IMR-90 (cell line): ENCODE measurements at regions not wholly inside any gene's neighbourhood (a gene's known extent, or its start where the extent isn't known, plus 50 kb on each side); places are given as distances from the start of the nearest gene placed in this dataset.

Experiments used
- ATAC-seq: fragments of 200-7000 bp; cut with Tn5 transposase; 2 replicates; pipeline ENCODE4 v1.9.1; 2020; ENCODE audit warnings: low read depth, mild to moderate bottlenecking, moderate library complexity
- BruUV-seq: library from RNA; stranded (reverse); fragments of 400-500 nt; replicated peaks from 2 replicates; lab custom pipeline; 2021; lab: Mats Ljungman, UMichigan
- CTCF ChIA-PET: fragments of 300-600 bp; formaldehyde crosslinking; extraction: SDS; loops from one replicate; lab custom pipeline; 2021; ENCODE audit warnings: antibody characterized with exemption; lab: Yijun Ruan, JAX
- POLR2A ChIA-PET: fragments of 300-600 bp; sonication (Branson Sonifier 250); formaldehyde crosslinking; loops from one replicate; lab custom pipeline; 2022; ENCODE audit warnings: antibody characterized with exemption; ENCODE audit not compliant: unreplicated experiment; lab: Charles Lee
- DNase-seq: peaks from one replicate; pipeline ENCODE4 v3.0.0; 2013
- H2AFZ ChIP-seq: replicated peaks from 2 replicates; pipeline ENCODE3; 2013; ENCODE audit warnings: low read length, mild to moderate bottlenecking; ENCODE audit not compliant: poor library complexity
- H2AK5ac ChIP-seq: 2 replicates; pipeline ENCODE4 v1.6.1; 2013; ENCODE audit warnings: low read depth, low read length, inconsistent platforms
- H2AK9ac ChIP-seq: replicated peaks from 2 replicates; pipeline ENCODE3; 2013; ENCODE audit warnings: mild to moderate bottlenecking, low read depth, low read length, moderate library complexity; ENCODE audit not compliant: poor library complexity
- H2BK120ac ChIP-seq: 2 replicates; pipeline ENCODE4 v1.6.1; 2013; ENCODE audit warnings: low read depth, low read length, inconsistent platforms
- H2BK15ac ChIP-seq: 3 replicates; pipeline ENCODE4 v1.6.1; 2013; ENCODE audit warnings: low read depth, low read length, inconsistent platforms
- H2BK20ac ChIP-seq: 2 replicates; pipeline ENCODE4 v1.6.1; 2013; ENCODE audit warnings: low read depth, mild to moderate bottlenecking, inconsistent platforms, low read length, moderate library complexity
- H2BK5ac ChIP-seq: 2 replicates; pipeline ENCODE4 v1.6.1; 2013; ENCODE audit warnings: mild to moderate bottlenecking, low read depth, low read length, inconsistent platforms; ENCODE audit not compliant: poor library complexity, severe bottlenecking
- H3K14ac ChIP-seq: replicated peaks from 2 replicates; pipeline ENCODE4 v1.6.1; 2013; ENCODE audit warnings: low read depth, low read length, inconsistent platforms
- H3K18ac ChIP-seq: 2 replicates; pipeline ENCODE4 v1.6.1; 2013; ENCODE audit warnings: low read depth, low read length, control low read depth
- H3K23ac ChIP-seq: 2 replicates; pipeline ENCODE4 v1.6.1; 2013; ENCODE audit warnings: low read depth, low read length, inconsistent platforms
- H3K27ac ChIP-seq: 2 replicates; pipeline ENCODE4 v1.5.1; 2013; ENCODE audit warnings: mild to moderate bottlenecking, control low read depth, low read length; ENCODE audit not compliant: insufficient read depth
- H3K27me3 ChIP-seq: 2 replicates; pipeline ENCODE4 v1.6.1; 2013; ENCODE audit warnings: low read length; ENCODE audit not compliant: control insufficient read depth, insufficient read depth
- H3K36me3 ChIP-seq: 2 replicates; pipeline ENCODE4 v1.6.1; 2013; ENCODE audit warnings: low read length, mixed read lengths; ENCODE audit not compliant: control insufficient read depth, insufficient read depth
- H3K4ac ChIP-seq: 2 replicates; pipeline ENCODE4 v1.6.1; 2013; ENCODE audit warnings: low read depth, low read length, inconsistent platforms
- H3K4me1 ChIP-seq: 2 replicates; pipeline ENCODE4 v1.6.1; 2013; ENCODE audit warnings: low read length, mixed read lengths; ENCODE audit not compliant: control insufficient read depth, insufficient read depth
- H3K4me2 ChIP-seq: 2 replicates; pipeline ENCODE4 v1.6.1; 2013; ENCODE audit warnings: low read depth, mild to moderate bottlenecking, control low read depth, low read length, moderate library complexity
- H3K4me3 ChIP-seq: 2 replicates; pipeline ENCODE4 v1.5.1; 2013; ENCODE audit warnings: low read depth, mild to moderate bottlenecking, control low read depth, low read length, moderate library complexity; ENCODE audit not compliant: insufficient read depth
- H3K56ac ChIP-seq: 2 replicates; pipeline ENCODE4 v1.6.1; 2013; ENCODE audit warnings: low read length, inconsistent platforms; ENCODE audit not compliant: insufficient read depth; ENCODE audit errors: extremely low read depth
- H3K79me1 ChIP-seq, 2 experiments: 2 replicates each; pipeline ENCODE4 v1.6.1; 2013; ENCODE audit warnings: low read length in 2 of 2, inconsistent platforms in 1 of 2, low read depth in 1 of 2
- H3K9ac ChIP-seq: 2 replicates; pipeline ENCODE4 v1.6.1; 2013; ENCODE audit warnings: low read depth, low read length, control low read depth
- H3K9me1 ChIP-seq: 2 replicates; pipeline ENCODE4 v1.6.1; 2013; ENCODE audit warnings: low read length, inconsistent platforms; ENCODE audit not compliant: insufficient read depth
- H3K9me3 ChIP-seq: 2 replicates; pipeline ENCODE4 v1.6.1; 2013; ENCODE audit warnings: low read length; ENCODE audit not compliant: control insufficient read depth, insufficient read depth
- H4K20me1 ChIP-seq: 2 replicates; pipeline ENCODE4 v1.6.1; 2013; ENCODE audit warnings: low read length, inconsistent platforms; ENCODE audit not compliant: insufficient read depth
- H4K5ac ChIP-seq: 2 replicates; pipeline ENCODE4 v1.6.1; 2013; ENCODE audit warnings: mild to moderate bottlenecking, low read depth, low read length, control low read depth
- H4K8ac ChIP-seq, 2 experiments: 2 replicates each; pipeline ENCODE4 v1.6.1; 2013; ENCODE audit warnings: low read depth in 2 of 2, low read length in 2 of 2, control low read depth in 1 of 2, inconsistent platforms in 1 of 2
- H4K91ac ChIP-seq: 2 replicates; pipeline ENCODE4 v1.6.1; 2013; ENCODE audit warnings: low read depth, low read length, inconsistent platforms; ENCODE audit not compliant: insufficient read depth
- BHLHE40 ChIP-seq: fragments of 150-350 bp; IDR thresholded peaks from 2 replicates; pipeline ENCODE4 v1.6.1; 2016; ENCODE audit warnings: mild to moderate bottlenecking, low read depth, low read length
- MAFK ChIP-seq: IDR thresholded peaks from 2 replicates; pipeline ENCODE4 v1.6.1; 2012; ENCODE audit warnings: low read depth, low read length, improper control_type of control experiment
- MAZ ChIP-seq: IDR thresholded peaks from 2 replicates; pipeline ENCODE4 v1.6.1; 2012; ENCODE audit warnings: low read depth, mild to moderate bottlenecking, low read length, improper control_type of control experiment, moderate library complexity, borderline replicate concordance
- POLR2A ChIP-seq: IDR thresholded peaks from 2 replicates; pipeline ENCODE4 v1.6.1; 2012; ENCODE audit warnings: mild to moderate bottlenecking, low read depth, low read length
- RAD21 ChIP-seq: IDR thresholded peaks from 2 replicates; pipeline ENCODE4 v1.6.1; 2012; ENCODE audit warnings: low read length, improper control_type of control experiment
- RFX5 ChIP-seq: IDR thresholded peaks from 2 replicates; pipeline ENCODE4 v1.8.0; 2012; ENCODE audit warnings: low read depth, mild to moderate bottlenecking, low read length, moderate library complexity
- WGBS, 2 experiments: methylation state at CpG; one replicate each; pipeline versions ENCODE4 v1.1.5 to v1.1.7; 2013; ENCODE audit warnings: missing lambda C conversion rate in 2 of 2; ENCODE audit not compliant: insufficient read length in 1 of 2; ENCODE audit errors: extremely low coverage in 2 of 2; 5-methylcytosine and 5-hydroxymethylcytosine counted together
- dilution Hi-C: fragments of 300-500 bp; cut with HindIII; formaldehyde crosslinking; loops from one replicate; pipeline ENCODE4 v1.14.3; 2018; ENCODE audit warnings: low sequenced_read_pairs; ENCODE audit not compliant: unreplicated experiment
- in situ Hi-C: fragments of 300-500 bp; cut with MboI; formaldehyde crosslinking; loops from 3 replicates; pipeline ENCODE4 v1.14.3; 2019; ENCODE audit warnings: low sequenced_read_pairs, inconsistent platforms, mixed read lengths
- intact Hi-C: fragments of 100-400 bp; cut with micrococcal nuclease; formaldehyde crosslinking; loops from 2 replicates; pipeline ENCODE4 v1.10.0; 2022
- TF ChIP-seq, protein P1 (sequence below): fragments of 150-350 bp; IDR thresholded peaks from 2 replicates; pipeline ENCODE4 v1.6.1; 2016; ENCODE audit warnings: low read depth, mild to moderate bottlenecking, low read length, moderate library complexity, borderline replicate concordance

DNA sequence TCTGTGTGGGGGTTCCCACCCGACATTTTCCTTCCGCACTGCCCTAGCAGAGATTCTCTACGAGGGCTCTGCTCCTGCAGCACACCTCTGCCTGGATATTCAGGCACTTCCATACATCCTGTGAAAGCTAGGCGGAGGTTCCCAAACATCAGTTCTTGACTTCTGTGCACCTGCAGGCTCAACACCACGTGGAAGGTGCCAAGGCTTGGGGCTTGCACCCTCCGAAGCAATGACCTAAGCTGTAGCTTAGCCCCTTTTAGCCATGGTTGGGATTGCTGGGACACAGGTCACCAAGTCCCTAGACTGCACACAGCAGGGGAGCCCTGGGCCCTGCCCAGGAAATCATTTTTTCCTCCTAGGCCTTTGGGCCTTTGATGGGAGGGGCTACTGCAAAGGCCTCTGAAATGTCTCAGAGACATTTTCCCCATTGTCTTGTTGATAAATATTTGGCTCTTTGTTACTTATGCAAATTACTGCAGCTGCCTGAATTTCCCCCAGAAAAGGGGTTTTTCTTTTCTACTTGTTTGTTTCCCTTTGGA is 1004.8 kb downstream of the OLFM4 start:
- H2BK5ac ChIP-seq = no peak overlapping the region
- 53% methylated on average over 2 of the region's 6 CpGs; no CpG with 5 or more reads in 1 of the 2 experiments for WGBS, 2 experiments
- H2BK120ac ChIP-seq = no peak overlapping the region
- H3K56ac ChIP-seq = no peak overlapping the region
- H4K8ac ChIP-seq = no peak overlapping the region
- H3K27me3 ChIP-seq = no peaks in the 10 kb centered on the region
- H3K36me3 ChIP-seq = no peaks in the 10 kb centered on the region
- H2BK15ac ChIP-seq = no peak overlapping the region
- no peak overlapping the region for H2AFZ ChIP-seq
- in situ Hi-C loops = no loop called here
- no peak overlapping the region for H3K4me2 ChIP-seq
- no peak overlapping the region for H3K18ac ChIP-seq
- H3K9ac ChIP-seq = no peak overlapping the region
- dilution Hi-C loops = no loop called here
- ChIA-PET CTCF (no interaction called here), POLR2A (no interaction called here)
- H4K20me1 ChIP-seq = no peaks in the 10 kb centered on the region
- no peak for DNase-seq
- no peaks in the 10 kb centered on the region for H3K79me1 ChIP-seq
- ATAC-seq = no peak
- no peak overlapping the region for H4K5ac ChIP-seq
- no peak overlapping the region for H2AK9ac ChIP-seq
- TF ChIP-seq, protein P1, sequence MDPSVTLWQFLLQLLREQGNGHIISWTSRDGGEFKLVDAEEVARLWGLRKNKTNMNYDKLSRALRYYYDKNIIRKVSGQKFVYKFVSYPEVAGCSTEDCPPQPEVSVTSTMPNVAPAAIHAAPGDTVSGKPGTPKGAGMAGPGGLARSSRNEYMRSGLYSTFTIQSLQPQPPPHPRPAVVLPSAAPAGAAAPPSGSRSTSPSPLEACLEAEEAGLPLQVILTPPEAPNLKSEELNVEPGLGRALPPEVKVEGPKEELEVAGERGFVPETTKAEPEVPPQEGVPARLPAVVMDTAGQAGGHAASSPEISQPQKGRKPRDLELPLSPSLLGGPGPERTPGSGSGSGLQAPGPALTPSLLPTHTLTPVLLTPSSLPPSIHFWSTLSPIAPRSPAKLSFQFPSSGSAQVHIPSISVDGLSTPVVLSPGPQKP = no peak
- TF ChIP-seq RAD21 (no peak), BHLHE40 (no peak), MAFK (no peak), POLR2A (no peak), MAZ (no peak), RFX5 (no peak)
- no peak overlapping the region for H4K91ac ChIP-seq
- BruUV-seq = no TSS peak
- no peak overlapping the region for H2BK20ac ChIP-seq
- H3K4me3 ChIP-seq = no peak overlapping the region
- no peak overlapping the region for H3K23ac ChIP-seq
- H3K14ac ChIP-seq = no peak overlapping the region
- H3K27ac ChIP-seq = no peak overlapping the region
- no peaks in the 10 kb centered on the region for H3K9me1 ChIP-seq
- H3K4me1 ChIP-seq = no peaks in the 10 kb centered on the region
- peaks cover 5% of the 10 kb centered on the region for H3K9me3 ChIP-seq
- no peak overlapping the region for H3K4ac ChIP-seq
- H2AK5ac ChIP-seq = no peak overlapping the region
- intact Hi-C loops = no loop called here
